H1 (cell line): ENCODE measurements at regions not wholly inside any gene's neighbourhood (a gene's known extent, or its start where the extent isn't known, plus 50 kb on each side); places are given as distances from the start of the nearest gene placed in this dataset.

Experiments
- CHD1 ChIP-seq: IDR thresholded peaks from 2 replicates; pipeline ENCODE4 v1.6.1; 2012; ENCODE audit warnings: low read depth, low read length, improper control_type of control experiment
- MAFK ChIP-seq: IDR thresholded peaks from 2 replicates; pipeline ENCODE4 v1.6.1; 2012; ENCODE audit warnings: low read depth, mild to moderate bottlenecking, improper control_type of control experiment, low read length
- RNF2 ChIP-seq: fragments of 200-900, 300-1000 bp; sonication (generic); IDR thresholded peaks from 2 replicates; pipeline ENCODE4 v1.7.1; 2016; ENCODE audit warnings: borderline replicate concordance, low read depth, mild to moderate bottlenecking, antibody characterized with exemption, low read length; ENCODE audit not compliant: poor library complexity, severe bottlenecking; ENCODE audit errors: missing control alignments
- SP2 ChIP-seq: IDR thresholded peaks from 2 replicates; pipeline ENCODE4 v1.6.1; 2012; ENCODE audit warnings: mild to moderate bottlenecking, low read length, inconsistent platforms

- no peak for TF ChIP-seq SP2
- TF ChIP-seq CHD1, result no peak
- no peak for TF ChIP-seq MAFK
- no peak for TF ChIP-seq RNF2
- TF ChIP-seq, all 59 proteins: peak for 0
These were observed 185.6 kb downstream of the SNX18 start (continued) for GRCh38 chr5:54703133-54703532.
